Activated CD4-positive, CD25-positive, alpha-beta regulatory T cell (primary cell): ENCODE measurements at regions not wholly inside any gene's neighbourhood (a gene's known extent, or its start where the extent isn't known, plus 50 kb on each side); places are given as distances from the start of the nearest gene placed in this dataset.
"Not testable (repeated sequence)": the region's sequence is repeated elsewhere in the genome, so short reads cannot be mapped to it uniquely, and the experiment has no call there.

Experiments used
- DNase-seq, 4 experiments: peaks; one replicate each; lab custom pipeline; 2025; lab: John Stamatoyannopoulos, UW

- DNase-seq: no peak
Measured at GRCh38 chr14:105857826-105858675, 331.7 kb downstream of the TMEM121 start.

GRCh38 chr14:105858676-105859025 is 332.3 kb downstream of the TMEM121 start:
- no peak for DNase-seq

GRCh38 chr14:105859073-105859716 is 332.8 kb downstream of the TMEM121 start:
- DNase-seq: not testable (repeated sequence)

- DNase-seq: peak in 2 of 4 experiments; percentile 39 to 48
Measured at GRCh38 chr14:105859717-105860614, 333.6 kb downstream of the TMEM121 start.

GRCh38 chr14:105860615-105861580 is 334.5 kb downstream of the TMEM121 start:
- no peak for DNase-seq

- DNase-seq: no peak
Measured at GRCh38 chr14:105861985-105862465, 335.6 kb downstream of the TMEM121 start.

GRCh38 chr14:105862581-105863239 is 336.3 kb downstream of the TMEM121 start:
- DNase-seq: no peak

- DNase-seq: no peak
Measured at GRCh38 chr14:105863296-105864108, 337.1 kb downstream of the TMEM121 start.

GRCh38 chr14:105864116-105864515 is 337.7 kb downstream of the TMEM121 start:
- no peak for DNase-seq

GRCh38 chr14:105864651-105865265 is 338.4 kb downstream of the TMEM121 start:
- no peak for DNase-seq

GRCh38 chr14:105865266-105865903 is 339.0 kb downstream of the TMEM121 start:
- no peak for DNase-seq

GRCh38 chr14:105865904-105866840 is 339.8 kb downstream of the TMEM121 start:
- no peak for DNase-seq

GRCh38 chr14:105866841-105867321 is 340.5 kb downstream of the TMEM121 start:
- DNase-seq: no peak

GRCh38 chr14:105867961-105868599 is 341.7 kb downstream of the TMEM121 start:
- DNase-seq: no peak

GRCh38 chr14:105871590-105871989 is 345.2 kb downstream of the TMEM121 start:
- no peak for DNase-seq

GRCh38 chr14:105873870-105874512 is 347.6 kb downstream of the TMEM121 start:
- DNase-seq: no peak
